HepG2 (cell line): ENCODE measurements at regions not wholly inside any gene's neighbourhood (a gene's known extent, or its start where the extent isn't known, plus 50 kb on each side); places are given as distances from the start of the nearest gene placed in this dataset.

Source experiments
- ATAC-seq: fragments of 200-7000 bp; cut with Tn5 transposase; 3 replicates; pipeline ENCODE4 v1.9.1; 2020; ENCODE audit warnings: mild to moderate bottlenecking, moderate library complexity
- BruUV-seq: library from RNA; stranded (reverse); fragments of 400-500 nt; replicated peaks from 2 replicates; lab custom pipeline; 2021; lab: Mats Ljungman, UMichigan
- CTCF ChIA-PET: fragments of 300-600 bp; formaldehyde crosslinking; extraction: SDS; loops from one replicate; lab custom pipeline; 2021; ENCODE audit warnings: low total read pairs, inconsistent platforms, low intra/inter-chr PET ratio; lab: Yijun Ruan, JAX
- POLR2A ChIA-PET: fragments of 350-600 bp; sonication (Branson Sonifier 250); formaldehyde crosslinking; loops from one replicate; lab custom pipeline; 2020; ENCODE audit warnings: antibody characterized with exemption, inconsistent platforms; lab: Yijun Ruan, JAX
- DNase-seq: peaks from one replicate; pipeline ENCODE4 v3.0.0-alpha.2; 2015; ENCODE audit warnings: low spot score
- FAIRE-seq: peaks from 3 replicates; lab custom pipeline; 2011; peaks lifted over from hg19 to GRCh38; lab: Jason Lieb, UNC
- H2AFZ ChIP-seq: one replicate; pipeline ENCODE4 v1.6.1; 2011; ENCODE audit warnings: low read length, inconsistent platforms
- H3K27ac ChIP-seq: fragments of 300-600 bp; 3 replicates; pipeline ENCODE4 v1.8.0; 2011; ENCODE audit warnings: mixed run types, mild to moderate bottlenecking, mixed read lengths, low read length, inconsistent platforms; ENCODE audit not compliant: insufficient read depth; ENCODE audit errors: extremely low read length
- H3K27me3 ChIP-seq, 2 experiments: fragments of 200-600 bp in 1 of 2; 2 replicates in 1 of 2; 3 replicates in 1 of 2; pipeline versions ENCODE4 v1.6.0 to v1.8.0; 2011; ENCODE audit warnings: low read length in 2 of 2, mild to moderate bottlenecking in 2 of 2, moderate library complexity in 2 of 2, inconsistent platforms in 1 of 2; ENCODE audit not compliant: insufficient read depth in 2 of 2, control insufficient read depth in 1 of 2
- H3K36me3 ChIP-seq, 2 experiments: fragments of 200-600 bp in 1 of 2; replicated peaks in 1 of 2; 2 replicates in 1 of 2; 3 replicates in 1 of 2; pipeline versions ENCODE4 v1.5.1 to v1.8.0; 2011; ENCODE audit warnings: low read length in 2 of 2, inconsistent platforms in 1 of 2; ENCODE audit not compliant: insufficient read depth in 2 of 2, control insufficient read depth in 1 of 2
- H3K4me1 ChIP-seq: 2 replicates; pipeline ENCODE4 v1.5.1; 2012; ENCODE audit warnings: low read length, inconsistent platforms; ENCODE audit not compliant: insufficient read depth
- H3K4me2 ChIP-seq: 2 replicates; pipeline ENCODE4 v1.6.0; 2011; ENCODE audit warnings: low read depth, low read length, inconsistent platforms
- H3K4me3 ChIP-seq, 3 experiments: fragments of 200-600 bp in 1 of 3; sonication (generic), shearing (Covaris generic) in 1 of 3; replicated peaks in 1 of 3; 2 replicates each; pipeline ENCODE4 v1.5.1; 2011 to 2016; ENCODE audit warnings: low read length in 3 of 3, inconsistent platforms in 2 of 3, low read depth in 2 of 3, mild to moderate bottlenecking in 2 of 3, control low read depth in 1 of 3, mixed read lengths in 1 of 3; ENCODE audit not compliant: insufficient read depth in 1 of 3
- H3K79me2 ChIP-seq: one replicate; pipeline ENCODE4 v1.6.1; 2011; ENCODE audit warnings: low read length, inconsistent platforms; ENCODE audit not compliant: insufficient read depth
- H3K9ac ChIP-seq: 2 replicates; pipeline ENCODE4 v1.6.0; 2011; ENCODE audit warnings: mild to moderate bottlenecking, low read depth, low read length, inconsistent platforms; ENCODE audit not compliant: insufficient read depth
- H3K9me3 ChIP-seq: 2 replicates; pipeline ENCODE4 v1.5.1; 2012; ENCODE audit warnings: mild to moderate bottlenecking, low read length
- H4K20me1 ChIP-seq: 2 replicates; pipeline ENCODE4 v1.6.0; 2011; ENCODE audit warnings: inconsistent platforms, mild to moderate bottlenecking, low read length, moderate library complexity; ENCODE audit not compliant: insufficient read depth
- ARID4A ChIP-seq: sonication (generic); formaldehyde crosslinking; IDR thresholded peaks from 2 replicates; pipeline ENCODE4 v1.5.0; 2020; ENCODE audit warnings: mild to moderate bottlenecking, missing genetic modification reagents, borderline replicate concordance
- ATF4 ChIP-seq, 2 experiments: fragments of 450-650 bp in 1 of 2; sonication (generic) in 1 of 2; formaldehyde crosslinking; IDR thresholded peaks; 2 replicates each; pipeline versions ENCODE4 v1.5.0 to v1.8.0; 2020 to 2022; ENCODE audit warnings: mild to moderate bottlenecking in 1 of 2, missing genetic modification reagents in 1 of 2
- DRAP1 ChIP-seq: IDR thresholded peaks from 2 replicates; pipeline ENCODE4 v1.6.1; 2016; ENCODE audit warnings: missing genetic modification reagents, missing compliant biosample characterization
- GTF2F1 ChIP-seq: fragments of 150-350 bp; IDR thresholded peaks from 2 replicates; pipeline ENCODE4 v1.6.1; 2014; ENCODE audit warnings: low read length
- MED1 ChIP-seq: sonication (generic); formaldehyde crosslinking; IDR thresholded peaks from 2 replicates; pipeline ENCODE4 v1.4.0; 2020; ENCODE audit warnings: missing genetic modification reagents
- NR0B2 ChIP-seq: sonication (generic); formaldehyde crosslinking; IDR thresholded peaks from 2 replicates; pipeline ENCODE4 v1.4.0; 2020; ENCODE audit warnings: mild to moderate bottlenecking, missing genetic modification reagents
- RFXAP ChIP-seq: sonication (generic); formaldehyde crosslinking; IDR thresholded peaks from 2 replicates; pipeline ENCODE4 v1.4.0; 2020; ENCODE audit warnings: missing genetic modification reagents, borderline replicate concordance
- SATB2 ChIP-seq: sonication (generic); formaldehyde crosslinking; IDR thresholded peaks from 2 replicates; pipeline ENCODE4 v1.5.0; 2020; ENCODE audit warnings: missing genetic modification reagents
- SMC3 ChIP-seq: IDR thresholded peaks from 2 replicates; pipeline ENCODE4 v1.6.1; 2011; ENCODE audit warnings: low read length, improper control_type of control experiment
- ZIK1 ChIP-seq: sonication (generic); formaldehyde crosslinking; IDR thresholded peaks from 2 replicates; pipeline ENCODE4 v1.5.0; 2020; ENCODE audit warnings: mild to moderate bottlenecking, low read depth, missing genetic modification reagents, borderline replicate concordance
- ZNF747 ChIP-seq: sonication (generic); formaldehyde crosslinking; IDR thresholded peaks from 2 replicates; pipeline ENCODE4 v1.8.1; 2023; ENCODE audit warnings: missing genetic modification reagents, mild to moderate bottlenecking, borderline replicate concordance
- WGBS: methylation state at CpG from one replicate; pipeline ENCODE4 v1.1.6; 2017; ENCODE audit warnings: low lambda C conversion rate; 5-methylcytosine and 5-hydroxymethylcytosine counted together
- in situ Hi-C: cut with HindIII; loops from 2 replicates; pipeline ENCODE4 v1.10.0; 2017; ENCODE audit warnings: low pct_unique_long_range_greater_than_20kb; ENCODE audit not compliant: extremely low pct_ligation_motif_present
- intact Hi-C: fragments of 100-400 bp; cut with micrococcal nuclease; formaldehyde crosslinking; loops from one replicate; pipeline ENCODE4 v1.10.0; 2022; ENCODE audit not compliant: unreplicated experiment

GRCh38 chr6:21801446-21802174 is 208.1 kb downstream of the SOX4 start:
- Histone ChIP-seq H3K36me3 (no peaks in the 10 kb centered on the region), H3K4me2 (no peak overlapping the region), H3K79me2 (no peaks in the 10 kb centered on the region), H4K20me1 (no peaks in the 10 kb centered on the region), H3K9ac (no peak overlapping the region), H3K9me3 (no peaks in the 10 kb centered on the region), H3K27ac (no peak overlapping the region), H3K4me3 (no peak overlapping the region), H3K4me1 (no peaks in the 10 kb centered on the region), H2AFZ (no peak overlapping the region)
- DNase-seq: no peak
- no peak for FAIRE-seq
- intact Hi-C loops (no loop called here), in situ Hi-C loops (no loop called here)
- BruUV-seq: no TSS peak
- WGBS: 0% methylated on average over 1 of the region's 1 CpG
- POLR2A ChIA-PET: no interaction called here
- no peak for ATAC-seq
- no peak for TF ChIP-seq SMC3
- TF ChIP-seq, all 625 proteins: peak for 0
- CTCF ChIA-PET: no interaction called here
- H3K27me3 ChIP-seq: no peaks in the 10 kb centered on the region

GRCh38 chr6:21802175-21802822 is 208.7 kb downstream of the SOX4 start:
- in situ Hi-C loops (no loop called here), intact Hi-C loops (no loop called here)
- Histone ChIP-seq H3K27me3 (no peaks in the 10 kb centered on the region), H4K20me1 (no peaks in the 10 kb centered on the region), H3K27ac (no peak overlapping the region), H2AFZ (no peak overlapping the region), H3K4me3 (no peak overlapping the region), H3K9ac (no peak overlapping the region), H3K4me1 (no peaks in the 10 kb centered on the region), H3K4me2 (no peak overlapping the region), H3K9me3 (no peaks in the 10 kb centered on the region), H3K79me2 (no peaks in the 10 kb centered on the region), H3K36me3 (no peaks in the 10 kb centered on the region)
- ATAC-seq: no peak
- FAIRE-seq: no peak
- ChIA-PET CTCF (no interaction called here), POLR2A (no interaction called here)
- no peak for DNase-seq
- 48% methylated on average over 2 of the region's 2 CpGs for WGBS
- BruUV-seq: no TSS peak
- TF ChIP-seq MED1 (CRISPR knock-in tag): no peak
- no peak for TF ChIP-seq SATB2 (CRISPR knock-in tag)
- TF ChIP-seq ZNF747 (CRISPR knock-in tag): no peak
- TF ChIP-seq ATF4 (CRISPR knock-in tag; IDR thresholded peaks at IDR 0.05): no peak
- TF ChIP-seq ARID4A: no peak
- TF ChIP-seq ZIK1 (CRISPR knock-in tag): no peak
- TF ChIP-seq RFXAP (CRISPR knock-in tag): no peak
- no peak for TF ChIP-seq GTF2F1
- no peak for TF ChIP-seq NR0B2 (CRISPR knock-in tag)
- no peak for TF ChIP-seq DRAP1 (CRISPR knock-in tag)
